ENCODE measurements at regions not wholly inside any gene's neighbourhood (a gene's known extent, or its start where the extent isn't known, plus 50 kb on each side); places are given as distances from the start of the nearest gene placed in this dataset.

- DNase-seq (ENCODE audit: low spot score) = no peak
Observed at GRCh38 chr16:87182759-87183158, 134.4 kb downstream of the C16orf95 start.

- no peak for DNase-seq (ENCODE audit: low spot score)
Observed at GRCh38 chr16:87183647-87184046, 133.5 kb downstream of the C16orf95 start.

GRCh38 chr16:87185308-87185707, 131.9 kb downstream of the C16orf95 start:
- no peak for DNase-seq (ENCODE audit: low spot score)

DNA sequence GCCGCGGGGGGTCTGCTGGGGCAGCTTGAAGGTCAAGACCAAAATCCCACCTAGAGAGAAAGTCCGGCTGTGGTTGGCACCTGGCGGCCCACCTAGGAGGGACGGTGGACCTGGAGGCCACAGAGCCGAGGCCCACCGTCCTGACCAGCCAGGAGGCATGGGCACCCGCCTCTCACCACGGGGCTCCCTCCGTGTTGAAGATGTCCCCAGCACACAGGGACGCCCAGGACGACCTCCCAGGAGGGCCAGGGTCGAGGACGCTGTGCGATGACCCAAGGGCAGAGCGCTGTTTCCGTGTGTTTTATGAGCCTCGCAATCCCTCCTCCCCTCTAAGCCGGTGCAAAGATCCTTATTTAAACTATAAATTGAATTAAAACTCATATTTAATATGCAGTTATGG, 131.2 kb downstream of the C16orf95 start:
- no peak for DNase-seq (ENCODE audit: low spot score)

GRCh38 chr16:87186446-87186845, 130.7 kb downstream of the C16orf95 start:
- DNase-seq (ENCODE audit: low spot score) = no peak

GRCh38 chr16:87186876-87187533, 130.2 kb downstream of the C16orf95 start:
- no peak for DNase-seq (ENCODE audit: low spot score)

DNA sequence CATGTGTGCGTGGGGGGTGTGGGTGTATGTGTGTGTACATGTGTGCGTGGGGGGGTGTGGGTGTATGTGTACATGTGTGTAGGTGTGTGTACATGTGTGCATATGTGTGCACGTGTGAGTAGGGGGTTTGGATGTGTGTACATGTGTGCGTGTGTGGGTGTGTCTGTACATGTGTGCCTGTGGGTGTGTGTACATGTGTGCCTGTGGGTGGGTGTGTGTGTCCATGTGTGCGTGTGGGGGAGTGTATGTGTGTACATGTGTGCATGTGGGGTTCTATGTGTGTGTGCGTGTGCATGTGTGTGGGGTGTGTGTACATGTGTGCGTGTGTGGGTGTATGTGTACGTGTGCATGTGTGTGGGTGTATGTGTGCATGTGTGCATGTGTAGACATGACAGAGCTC, 129.1 kb downstream of the C16orf95 start:
- no peak for DNase-seq (ENCODE audit: low spot score)

GRCh38 chr16:87189426-87189825, 127.8 kb downstream of the C16orf95 start:
- DNase-seq (ENCODE audit: low spot score) = no peak

DNA sequence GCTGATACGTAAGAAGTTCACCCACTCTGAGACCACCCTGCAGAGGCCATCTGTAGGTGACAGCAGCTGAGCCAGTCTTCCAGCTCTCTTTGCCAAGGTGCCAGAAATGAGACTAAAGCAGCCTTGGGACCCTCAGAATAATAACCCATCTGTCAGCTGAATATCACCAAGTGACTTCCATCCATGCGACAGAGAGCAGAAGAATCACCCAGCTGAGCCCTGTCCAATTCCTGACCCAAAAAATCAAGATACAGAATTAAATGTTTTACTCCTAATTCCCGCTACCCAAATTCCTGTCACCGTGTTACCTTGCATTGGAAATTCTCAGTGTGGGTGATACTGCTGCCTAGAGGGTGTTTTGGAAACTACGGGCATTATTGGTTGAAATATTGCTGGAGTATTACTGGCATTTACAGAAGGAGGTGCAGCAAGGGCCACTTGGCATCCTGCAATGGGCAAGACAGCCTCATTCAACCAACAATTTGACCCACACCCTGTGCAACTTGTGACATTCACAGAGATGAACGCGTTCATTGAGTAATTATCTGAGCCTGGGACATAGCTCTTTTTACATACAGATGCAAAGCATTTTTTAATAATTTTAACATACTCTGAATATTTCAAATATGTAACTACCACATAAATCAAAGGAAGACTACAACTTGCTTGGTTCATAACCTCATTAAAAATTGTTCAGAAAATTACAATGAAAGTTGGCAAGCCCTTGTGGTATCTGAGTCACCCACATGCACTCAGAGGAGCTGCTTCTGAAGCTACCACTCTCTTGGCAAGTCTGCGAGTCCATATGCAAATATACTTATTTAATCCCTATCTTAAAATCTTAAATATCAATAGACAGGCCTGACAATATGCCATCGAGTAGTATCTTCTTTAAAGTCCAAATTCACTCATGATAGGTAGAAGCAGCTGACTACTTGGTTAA, 126.6 kb downstream of the C16orf95 start:
- DNase-seq (ENCODE audit: low spot score) = no peak

- no peak for DNase-seq (ENCODE audit: low spot score)
Observed at GRCh38 chr16:87192452-87193073, 124.6 kb downstream of the C16orf95 start.

GRCh38 chr16:87194172-87194571, 123.0 kb downstream of the C16orf95 start:
- DNase-seq (ENCODE audit: low spot score) = no peak

- DNase-seq (ENCODE audit: low spot score) = no peak
Observed at GRCh38 chr16:87195161-87195560, 122.0 kb downstream of the C16orf95 start.

DNA sequence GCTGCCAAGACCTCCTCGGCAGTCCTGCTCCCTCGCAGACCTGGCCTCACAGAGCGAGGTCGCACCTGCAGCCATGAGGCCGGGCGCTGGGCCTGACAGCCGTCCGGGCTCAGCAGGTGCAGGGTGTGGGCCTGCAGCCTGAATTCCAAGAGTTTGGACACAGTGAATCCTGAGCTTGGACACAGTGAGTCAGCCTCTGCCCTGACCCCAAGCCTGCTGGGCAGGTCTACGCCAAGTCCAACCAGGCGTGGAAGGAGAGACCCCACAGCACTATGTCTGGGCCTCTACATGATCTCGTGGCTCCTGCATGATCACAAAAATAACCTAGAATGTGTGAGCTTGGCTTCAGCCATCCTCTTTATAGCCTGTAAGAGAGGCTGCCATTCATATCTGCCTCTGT, 121.0 kb downstream of the C16orf95 start:
- no peak for DNase-seq (ENCODE audit: low spot score)

GRCh38 chr16:87196661-87197060, 120.5 kb downstream of the C16orf95 start:
- DNase-seq (ENCODE audit: low spot score) = no peak

GRCh38 chr16:87198328-87198832, 118.8 kb downstream of the C16orf95 start:
- DNase-seq (ENCODE audit: low spot score) = no peak

- no peak for DNase-seq (ENCODE audit: low spot score)
Observed at GRCh38 chr16:87198881-87199280, 118.3 kb downstream of the C16orf95 start.

GRCh38 chr16:87199379-87199778, 117.8 kb downstream of the C16orf95 start:
- no peak for DNase-seq (ENCODE audit: low spot score)

- DNase-seq (ENCODE audit: low spot score) = no peak
Observed at GRCh38 chr16:87199901-87200300, 117.3 kb downstream of the C16orf95 start.

- no peak for DNase-seq (ENCODE audit: low spot score)
Observed at GRCh38 chr16:87200637-87201036, 116.6 kb downstream of the C16orf95 start.

- peak; percentile 90 for DNase-seq (ENCODE audit: low spot score)
Observed at GRCh38 chr16:87201052-87201451, 116.1 kb downstream of the C16orf95 start.

- DNase-seq (ENCODE audit: low spot score) = no peak
Observed at GRCh38 chr16:87201790-87202189, 115.4 kb downstream of the C16orf95 start.

GRCh38 chr16:87202346-87202745, 114.8 kb downstream of the C16orf95 start:
- no peak for DNase-seq (ENCODE audit: low spot score)

All from RKO (cell line).